ENCODE measurements at regions not wholly inside any gene's neighbourhood (a gene's known extent, or its start where the extent isn't known, plus 50 kb on each side); places are given as distances from the start of the nearest gene placed in this dataset.
"Not testable (repeated sequence)": the region's sequence is repeated elsewhere in the genome, so short reads cannot be mapped to it uniquely, and the experiment has no call there.

- H3K36me3 ChIP-seq (ENCODE audit: control insufficient read depth in 3 of 3, insufficient read depth in 3 of 3, low read length in 3 of 3); H3K4me3 ChIP-seq (ENCODE audit: low read length in 3 of 3); H3K27me3 ChIP-seq (ENCODE audit: control insufficient read depth in 3 of 3, insufficient read depth in 3 of 3, low read length in 3 of 3); H3K9ac ChIP-seq (ENCODE audit: low read depth in 1 of 3, low read length in 3 of 3); H3K9me3 ChIP-seq (ENCODE audit: control insufficient read depth in 3 of 3, low read length in 3 of 3); H3K27ac ChIP-seq (ENCODE audit: low read depth, low read length): not testable (repeated sequence)
- peaks cover 7 to 28% (median 10%) of the 10 kb centered on the region in 3 donors for H3K4me1 ChIP-seq (ENCODE audit: control insufficient read depth in 3 of 3, insufficient read depth in 3 of 3, low read length in 3 of 3)
Measured at GRCh38 chrX:73967461-73967860, 114.9 kb upstream of the XIST start.

GRCh38 chrX:73965833-73966232 is 113.3 kb upstream of the XIST start:
- peaks cover 0 to 6% (median 0%) of the 10 kb centered on the region in 3 donors for H3K36me3 ChIP-seq (ENCODE audit: control insufficient read depth in 3 of 3, insufficient read depth in 3 of 3, low read length in 3 of 3)
- no peak overlapping the region for H3K27ac ChIP-seq (ENCODE audit: low read depth, low read length)
- H3K4me3 ChIP-seq (ENCODE audit: low read length in 3 of 3), result no peak overlapping the region
- H3K4me1 ChIP-seq (ENCODE audit: control insufficient read depth in 3 of 3, insufficient read depth in 3 of 3, low read length in 3 of 3), result peaks cover 7 to 28% (median 10%) of the 10 kb centered on the region in 3 donors
- no peaks in the 10 kb centered on the region for H3K27me3 ChIP-seq (ENCODE audit: control insufficient read depth in 3 of 3, insufficient read depth in 3 of 3, low read length in 3 of 3)
- no peak overlapping the region for H3K9ac ChIP-seq (ENCODE audit: low read depth in 1 of 3, low read length in 3 of 3)
- no peaks in the 10 kb centered on the region for H3K9me3 ChIP-seq (ENCODE audit: control insufficient read depth in 3 of 3, low read length in 3 of 3)

GRCh38 chrX:73964579-73964978 is 112.1 kb upstream of the XIST start:
- H3K27ac ChIP-seq (ENCODE audit: low read depth, low read length), result peak overlapping the region; percentile 44
- no peak overlapping the region for H3K4me3 ChIP-seq (ENCODE audit: low read length in 3 of 3)
- peaks cover 0 to 4% (median 0%) of the 10 kb centered on the region in 3 donors for H3K36me3 ChIP-seq (ENCODE audit: control insufficient read depth in 3 of 3, insufficient read depth in 3 of 3, low read length in 3 of 3)
- no peaks in the 10 kb centered on the region for H3K9me3 ChIP-seq (ENCODE audit: control insufficient read depth in 3 of 3, low read length in 3 of 3)
- H3K27me3 ChIP-seq (ENCODE audit: control insufficient read depth in 3 of 3, insufficient read depth in 3 of 3, low read length in 3 of 3), result no peaks in the 10 kb centered on the region
- peaks cover 7 to 28% (median 10%) of the 10 kb centered on the region in 3 donors for H3K4me1 ChIP-seq (ENCODE audit: control insufficient read depth in 3 of 3, insufficient read depth in 3 of 3, low read length in 3 of 3)
- no peak overlapping the region for H3K9ac ChIP-seq (ENCODE audit: low read depth in 1 of 3, low read length in 3 of 3)

GRCh38 chrX:73963682-73964081 is 111.2 kb upstream of the XIST start:
- peaks cover 0 to 4% (median 0%) of the 10 kb centered on the region in 3 donors for H3K36me3 ChIP-seq (ENCODE audit: control insufficient read depth in 3 of 3, insufficient read depth in 3 of 3, low read length in 3 of 3)
- H3K27ac ChIP-seq (ENCODE audit: low read depth, low read length), result peak overlapping the region; percentile 44
- no peaks in the 10 kb centered on the region for H3K27me3 ChIP-seq (ENCODE audit: control insufficient read depth in 3 of 3, insufficient read depth in 3 of 3, low read length in 3 of 3)
- no peak overlapping the region for H3K4me3 ChIP-seq (ENCODE audit: low read length in 3 of 3)
- no peaks in the 10 kb centered on the region for H3K9me3 ChIP-seq (ENCODE audit: control insufficient read depth in 3 of 3, low read length in 3 of 3)
- H3K4me1 ChIP-seq (ENCODE audit: control insufficient read depth in 3 of 3, insufficient read depth in 3 of 3, low read length in 3 of 3), result peaks cover 7 to 28% (median 10%) of the 10 kb centered on the region in 3 donors
- H3K9ac ChIP-seq (ENCODE audit: low read depth in 1 of 3, low read length in 3 of 3), result no peak overlapping the region

- no peaks in the 10 kb centered on the region for H3K9me3 ChIP-seq (ENCODE audit: control insufficient read depth in 3 of 3, low read length in 3 of 3)
- H3K4me3 ChIP-seq (ENCODE audit: low read length in 3 of 3), result no peak overlapping the region
- peaks cover 7 to 28% (median 10%) of the 10 kb centered on the region in 3 donors for H3K4me1 ChIP-seq (ENCODE audit: control insufficient read depth in 3 of 3, insufficient read depth in 3 of 3, low read length in 3 of 3)
- peaks cover 0 to 4% (median 0%) of the 10 kb centered on the region in 3 donors for H3K36me3 ChIP-seq (ENCODE audit: control insufficient read depth in 3 of 3, insufficient read depth in 3 of 3, low read length in 3 of 3)
- H3K9ac ChIP-seq (ENCODE audit: low read depth in 1 of 3, low read length in 3 of 3), result no peak overlapping the region
- no peaks in the 10 kb centered on the region for H3K27me3 ChIP-seq (ENCODE audit: control insufficient read depth in 3 of 3, insufficient read depth in 3 of 3, low read length in 3 of 3)
- no peak overlapping the region for H3K27ac ChIP-seq (ENCODE audit: low read depth, low read length)
Measured at GRCh38 chrX:73962948-73963347, 110.4 kb upstream of the XIST start.

GRCh38 chrX:73961867-73962266 is 109.4 kb upstream of the XIST start:
- H3K27ac ChIP-seq (ENCODE audit: low read depth, low read length); H3K27me3 ChIP-seq (ENCODE audit: control insufficient read depth in 3 of 3, insufficient read depth in 3 of 3, low read length in 3 of 3); H3K9me3 ChIP-seq (ENCODE audit: control insufficient read depth in 3 of 3, low read length in 3 of 3); H3K9ac ChIP-seq (ENCODE audit: low read depth in 1 of 3, low read length in 3 of 3); H3K36me3 ChIP-seq (ENCODE audit: control insufficient read depth in 3 of 3, insufficient read depth in 3 of 3, low read length in 3 of 3); H3K4me3 ChIP-seq (ENCODE audit: low read length in 3 of 3): not testable (repeated sequence)
- H3K4me1 ChIP-seq (ENCODE audit: control insufficient read depth in 3 of 3, insufficient read depth in 3 of 3, low read length in 3 of 3), result peaks cover 7 to 28% (median 10%) of the 10 kb centered on the region in 3 donors

GRCh38 chrX:73944563-73944908 is 92.0 kb upstream of the XIST start:
- Histone ChIP-seq H3K27me3 (ENCODE audit: control insufficient read depth in 3 of 3, insufficient read depth in 3 of 3, low read length in 3 of 3) (no peaks in the 10 kb centered on the region), H3K27ac (ENCODE audit: low read depth, low read length) (peak overlapping the region; percentile 84), H3K36me3 (ENCODE audit: control insufficient read depth in 3 of 3, insufficient read depth in 3 of 3, low read length in 3 of 3) (no peaks in the 10 kb centered on the region), H3K9me3 (ENCODE audit: control insufficient read depth in 3 of 3, low read length in 3 of 3) (no peaks in the 10 kb centered on the region), H3K4me3 (ENCODE audit: low read length in 3 of 3) (peak overlapping the region; percentile 84 to 96 (median 89)), H3K4me1 (ENCODE audit: control insufficient read depth in 3 of 3, insufficient read depth in 3 of 3, low read length in 3 of 3) (peaks cover 0 to 4% (median 2%) of the 10 kb centered on the region in 3 donors), H3K9ac (ENCODE audit: low read depth in 1 of 3, low read length in 3 of 3) (peak overlapping the region; percentile 86 to 95 (median 93))

- peak overlapping the region; percentile 84 for H3K27ac ChIP-seq (ENCODE audit: low read depth, low read length)
- H3K4me3 ChIP-seq (ENCODE audit: low read length in 3 of 3), result peak overlapping the region; percentile 84 to 96 (median 89)
- H3K36me3 ChIP-seq (ENCODE audit: control insufficient read depth in 3 of 3, insufficient read depth in 3 of 3, low read length in 3 of 3), result no peaks in the 10 kb centered on the region
- H3K9me3 ChIP-seq (ENCODE audit: control insufficient read depth in 3 of 3, low read length in 3 of 3), result no peaks in the 10 kb centered on the region
- no peaks in the 10 kb centered on the region for H3K27me3 ChIP-seq (ENCODE audit: control insufficient read depth in 3 of 3, insufficient read depth in 3 of 3, low read length in 3 of 3)
- H3K9ac ChIP-seq (ENCODE audit: low read depth in 1 of 3, low read length in 3 of 3), result peak overlapping the region; percentile 86 to 95 (median 93)
- peaks cover 0 to 4% (median 2%) of the 10 kb centered on the region in 3 donors for H3K4me1 ChIP-seq (ENCODE audit: control insufficient read depth in 3 of 3, insufficient read depth in 3 of 3, low read length in 3 of 3)
Measured at GRCh38 chrX:73943693-73944562, 91.4 kb upstream of the XIST start.

- Histone ChIP-seq H3K9ac (ENCODE audit: low read depth in 1 of 3, low read length in 3 of 3) (no peak overlapping the region), H3K4me3 (ENCODE audit: low read length in 3 of 3) (no peak overlapping the region), H3K9me3 (ENCODE audit: control insufficient read depth in 3 of 3, low read length in 3 of 3) (no peaks in the 10 kb centered on the region)
Measured at GRCh38 chrX:73940893-73941470, 88.5 kb upstream of the XIST start.

GRCh38 chrX:73937843-73938242 is 85.3 kb upstream of the XIST start:
- H3K4me1 ChIP-seq (ENCODE audit: control insufficient read depth in 3 of 3, insufficient read depth in 3 of 3, low read length in 3 of 3); H3K36me3 ChIP-seq (ENCODE audit: control insufficient read depth in 3 of 3, insufficient read depth in 3 of 3, low read length in 3 of 3); H3K9ac ChIP-seq (ENCODE audit: low read depth in 1 of 3, low read length in 3 of 3); H3K27ac ChIP-seq (ENCODE audit: low read depth, low read length); H3K27me3 ChIP-seq (ENCODE audit: control insufficient read depth in 3 of 3, insufficient read depth in 3 of 3, low read length in 3 of 3); H3K9me3 ChIP-seq (ENCODE audit: control insufficient read depth in 3 of 3, low read length in 3 of 3); H3K4me3 ChIP-seq (ENCODE audit: low read length in 3 of 3): not testable (repeated sequence)

More at GRCh38 chrX:73940893-73941470, 88.5 kb upstream of the XIST start:
- H3K27ac ChIP-seq (ENCODE audit: low read depth, low read length), result no peak overlapping the region
- H3K36me3 ChIP-seq (ENCODE audit: control insufficient read depth in 3 of 3, insufficient read depth in 3 of 3, low read length in 3 of 3), result no peaks in the 10 kb centered on the region
- H3K27me3 ChIP-seq (ENCODE audit: control insufficient read depth in 3 of 3, insufficient read depth in 3 of 3, low read length in 3 of 3), result no peaks in the 10 kb centered on the region
- peaks cover 0 to 4% (median 2%) of the 10 kb centered on the region in 3 donors for H3K4me1 ChIP-seq (ENCODE audit: control insufficient read depth in 3 of 3, insufficient read depth in 3 of 3, low read length in 3 of 3)
